Neural progenitor cell (in vitro differentiated cells): ENCODE measurements at regions not wholly inside any gene's neighbourhood (a gene's known extent, or its start where the extent isn't known, plus 50 kb on each side); places are given as distances from the start of the nearest gene placed in this dataset.

Experiments used
- CTCF ChIP-seq: fragments of 200-600 bp; sonication (generic); IDR thresholded peaks from 2 replicates; pipeline ENCODE4 v1.5.1; 2017; ENCODE audit warnings: antibody characterized with exemption, mild to moderate bottlenecking
- EZH2 ChIP-seq: fragments of 200-600 bp; sonication (generic); IDR thresholded peaks from 2 replicates; pipeline ENCODE4 v1.6.1; 2017; ENCODE audit warnings: antibody characterized with exemption, mild to moderate bottlenecking, moderate library complexity
- EZH2phosphoT487 ChIP-seq: fragments of 200-600 bp; sonication (generic); IDR thresholded peaks from 2 replicates; pipeline ENCODE4 v1.6.1; 2017; ENCODE audit warnings: antibody characterized with exemption

DNA sequence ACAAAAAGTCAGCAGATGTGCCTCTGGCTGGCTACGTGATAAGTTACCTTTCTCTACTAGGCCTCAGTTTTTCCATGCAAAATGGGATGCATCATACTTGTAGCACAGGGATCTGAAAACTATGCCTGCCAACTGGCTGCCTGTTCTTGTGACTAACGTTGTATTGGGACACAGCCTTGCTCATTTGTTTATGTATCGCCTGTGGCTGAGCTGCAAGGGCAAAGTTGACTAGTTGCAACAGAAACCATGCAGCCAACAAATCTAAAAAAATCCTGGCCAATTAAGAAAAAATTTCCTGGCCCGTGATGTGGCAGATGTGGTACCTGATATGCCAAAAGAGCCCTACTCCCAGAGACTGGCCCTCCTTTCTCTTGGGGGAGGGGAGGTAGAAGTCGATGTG lies 131.3 kb downstream of the SEC61B start:
- TF ChIP-seq CTCF = no peak
- no peak for TF ChIP-seq EZH2
- no peak for TF ChIP-seq EZH2phosphoT487
